GM23338 (cell line): ENCODE measurements at regions not wholly inside any gene's neighbourhood (a gene's known extent, or its start where the extent isn't known, plus 50 kb on each side); places are given as distances from the start of the nearest gene placed in this dataset.

Source experiments
- ATAC-seq: fragments of 200-7000 bp; cut with Tn5 transposase; 3 replicates; pipeline ENCODE4 v1.9.1; 2020
- DNase-seq: peaks from one replicate; pipeline ENCODE4 v3.0.0-alpha.2; 2015; ENCODE audit warnings: low spot score
- H2AFZ ChIP-seq: fragments of 200-600 bp; sonication (generic); 2 replicates; pipeline ENCODE4 v1.8.0; 2016; ENCODE audit warnings: antibody characterized with exemption, mild to moderate bottlenecking, moderate library complexity
- H3F3A ChIP-seq: fragments of 200-600 bp; sonication (generic); replicated peaks from 2 replicates; pipeline ENCODE4 v1.8.0; 2017; ENCODE audit warnings: antibody characterized with exemption, mixed run types, low read depth
- H3K27ac ChIP-seq: fragments of 200-600 bp; sonication (generic); 2 replicates; pipeline ENCODE4 v1.6.1; 2016; ENCODE audit warnings: low read depth
- H3K27me3 ChIP-seq: fragments of 200-600 bp; sonication (generic); 2 replicates; pipeline ENCODE4 v1.8.0; 2016; ENCODE audit warnings: mild to moderate bottlenecking, mixed run types, moderate library complexity; ENCODE audit not compliant: insufficient read depth
- H3K36me3 ChIP-seq: fragments of 200-600 bp; sonication (generic); 2 replicates; pipeline ENCODE4 v1.8.0; 2016; ENCODE audit warnings: mild to moderate bottlenecking; ENCODE audit not compliant: insufficient read depth
- H3K4me1 ChIP-seq: fragments of 200-600 bp; sonication (generic); 2 replicates; pipeline ENCODE4 v1.8.0; 2016; ENCODE audit warnings: mild to moderate bottlenecking, moderate library complexity; ENCODE audit not compliant: insufficient read depth
- H3K4me2 ChIP-seq: fragments of 200-600 bp; sonication (generic); 2 replicates; pipeline ENCODE4 v1.7.1; 2017; ENCODE audit warnings: mixed run types
- H3K4me3 ChIP-seq: fragments of 200-600 bp; sonication (generic); 2 replicates; pipeline ENCODE4 v1.6.1; 2016; ENCODE audit warnings: mixed run types
- H3K79me2 ChIP-seq: fragments of 200-600 bp; sonication (generic); replicated peaks from 2 replicates; pipeline ENCODE4 v1.8.0; 2017; ENCODE audit warnings: mild to moderate bottlenecking; ENCODE audit not compliant: insufficient read depth
- H3K9me2 ChIP-seq: fragments of 200-600 bp; sonication (generic); 2 replicates; pipeline ENCODE4 v1.8.0; 2017; ENCODE audit not compliant: insufficient read depth
- H4K20me1 ChIP-seq: fragments of 200-600 bp; sonication (generic); replicated peaks from 2 replicates; pipeline ENCODE4 v1.8.0; 2017; ENCODE audit warnings: mild to moderate bottlenecking; ENCODE audit not compliant: insufficient read depth
- H3K27ac Mint-ChIP-seq: 2 replicates; pipeline ENCODE4 v1.8.0; 2020; ENCODE audit warnings: inconsistent platforms, mild to moderate bottlenecking, moderate library complexity, mixed read lengths
- H3K27me3 Mint-ChIP-seq: 3 replicates; pipeline ENCODE4 v1.8.0; 2022; ENCODE audit warnings: low read depth, mild to moderate bottlenecking, moderate library complexity, mixed read lengths, inconsistent platforms; ENCODE audit not compliant: insufficient read depth, poor library complexity
- H3K36me3 Mint-ChIP-seq: 3 replicates; pipeline ENCODE4 v1.8.0; 2021; ENCODE audit warnings: low read depth, mild to moderate bottlenecking, inconsistent platforms, moderate library complexity, mixed read lengths
- H3K4me1 Mint-ChIP-seq: 3 replicates; pipeline ENCODE4 v1.8.0; 2020; ENCODE audit warnings: mild to moderate bottlenecking, inconsistent platforms, mixed read lengths
- H3K4me3 Mint-ChIP-seq: 3 replicates; pipeline ENCODE4 v1.8.0; 2021; ENCODE audit warnings: moderate library complexity, mild to moderate bottlenecking, inconsistent platforms, mixed read lengths
- H3K9me3 Mint-ChIP-seq: 3 replicates; pipeline ENCODE4 v1.8.0; 2020; ENCODE audit warnings: moderate library complexity, mild to moderate bottlenecking, inconsistent platforms, mixed read lengths
- CREB1 ChIP-seq: fragments of 250-450 bp; sonication (Bioruptor Pico); IDR thresholded peaks from 2 replicates; pipeline ENCODE4 v1.5.0; 2020; ENCODE audit warnings: low read depth, mild to moderate bottlenecking, moderate library complexity
- EZH2 ChIP-seq: fragments of 200-600 bp; sonication (generic); IDR thresholded peaks from one replicate; pipeline ENCODE4 v1.8.0; 2017; ENCODE audit warnings: antibody characterized with exemption, mild to moderate bottlenecking, low read depth; ENCODE audit not compliant: unreplicated experiment
- EZH2phosphoT487 ChIP-seq: fragments of 200-600 bp; sonication (generic); IDR thresholded peaks from one replicate; pipeline ENCODE4 v1.8.1; 2018; ENCODE audit warnings: antibody characterized with exemption; ENCODE audit not compliant: unreplicated experiment
- JUNB ChIP-seq: IDR thresholded peaks from one replicate; pipeline ENCODE4 v1.6.1; 2016; ENCODE audit warnings: antibody characterized with exemption; ENCODE audit not compliant: unreplicated experiment
- NANOG ChIP-seq: IDR thresholded peaks from 2 replicates; pipeline ENCODE4 v1.6.1; 2016; ENCODE audit warnings: antibody characterized with exemption, borderline replicate concordance
- POLR2AphosphoS5 ChIP-seq: IDR thresholded peaks from 2 replicates; pipeline ENCODE4 v1.6.1; 2016; ENCODE audit warnings: antibody characterized with exemption, low read depth
- STAT1 ChIP-seq: IDR thresholded peaks from one replicate; pipeline ENCODE4 v1.6.1; 2016; ENCODE audit warnings: antibody characterized with exemption; ENCODE audit not compliant: unreplicated experiment
- ZNF114 ChIP-seq: fragments of 250-450 bp; sonication (Bioruptor Pico); IDR thresholded peaks from 2 replicates; pipeline ENCODE4 v1.5.0; 2020; ENCODE audit warnings: mild to moderate bottlenecking, moderate library complexity
- ZNF331 ChIP-seq: fragments of 250-450 bp; sonication (Bioruptor Pico); IDR thresholded peaks from 2 replicates; pipeline ENCODE4 v1.5.0; 2020; ENCODE audit warnings: low read depth, mild to moderate bottlenecking, moderate library complexity
- ZNF462 ChIP-seq: fragments of 250-450 bp; sonication (Bioruptor Pico); IDR thresholded peaks from 2 replicates; pipeline ENCODE4 v1.5.0; 2020; ENCODE audit warnings: mild to moderate bottlenecking, moderate library complexity
- TF ChIP-seq, protein P1 (sequence below), 2 experiments: fragments of 200-600 bp in 1 of 2; sonication (generic) in 1 of 2; conservative IDR thresholded peaks; 2 replicates each; pipeline versions ENCODE4 v1.5.1 to v1.6.1; 2016 to 2017; ENCODE audit warnings: antibody characterized with exemption in 2 of 2, low read depth in 2 of 2, mild to moderate bottlenecking in 2 of 2, moderate library complexity in 1 of 2
- TF ChIP-seq, protein P2 (sequence below): IDR thresholded peaks from 2 replicates; pipeline ENCODE4 v1.6.1; 2016; ENCODE audit warnings: antibody characterized with exemption
- TF ChIP-seq, protein P3 (sequence below): IDR thresholded peaks from one replicate; pipeline ENCODE4 v1.6.1; 2018; ENCODE audit warnings: antibody characterized with exemption; ENCODE audit not compliant: unreplicated experiment

GRCh38 chr13:87057807-87058520 lies 613.2 kb upstream of the SLITRK5 start:
- ATAC-seq = no peak
- no peak overlapping the region for H2AFZ ChIP-seq

More at GRCh38 chr13:87057807-87058520, 613.2 kb upstream of the SLITRK5 start:
- H3K79me2 ChIP-seq = no peaks in the 10 kb centered on the region
- no peaks in the 10 kb centered on the region for H3K36me3 Mint-ChIP-seq
- H3F3A ChIP-seq = no peaks in the 10 kb centered on the region
- H3K9me2 ChIP-seq = no peaks in the 10 kb centered on the region
- no peaks in the 10 kb centered on the region for H3K4me1 Mint-ChIP-seq
- H4K20me1 ChIP-seq = no peaks in the 10 kb centered on the region
- H3K27ac ChIP-seq = no peak overlapping the region
- no peak overlapping the region for H3K4me3 ChIP-seq
- no peak for DNase-seq
- H3K4me1 ChIP-seq = no peaks in the 10 kb centered on the region
- H3K9me3 Mint-ChIP-seq = no peaks in the 10 kb centered on the region; the same call in 2 of the 3 replicates
- no peak overlapping the region for H3K4me2 ChIP-seq
- H3K27ac Mint-ChIP-seq = no peak overlapping the region
- no peaks in the 10 kb centered on the region for H3K36me3 ChIP-seq
- no peaks in the 10 kb centered on the region for H3K27me3 ChIP-seq
- no peak overlapping the region for H3K4me3 Mint-ChIP-seq
- TF ChIP-seq, protein P1, sequence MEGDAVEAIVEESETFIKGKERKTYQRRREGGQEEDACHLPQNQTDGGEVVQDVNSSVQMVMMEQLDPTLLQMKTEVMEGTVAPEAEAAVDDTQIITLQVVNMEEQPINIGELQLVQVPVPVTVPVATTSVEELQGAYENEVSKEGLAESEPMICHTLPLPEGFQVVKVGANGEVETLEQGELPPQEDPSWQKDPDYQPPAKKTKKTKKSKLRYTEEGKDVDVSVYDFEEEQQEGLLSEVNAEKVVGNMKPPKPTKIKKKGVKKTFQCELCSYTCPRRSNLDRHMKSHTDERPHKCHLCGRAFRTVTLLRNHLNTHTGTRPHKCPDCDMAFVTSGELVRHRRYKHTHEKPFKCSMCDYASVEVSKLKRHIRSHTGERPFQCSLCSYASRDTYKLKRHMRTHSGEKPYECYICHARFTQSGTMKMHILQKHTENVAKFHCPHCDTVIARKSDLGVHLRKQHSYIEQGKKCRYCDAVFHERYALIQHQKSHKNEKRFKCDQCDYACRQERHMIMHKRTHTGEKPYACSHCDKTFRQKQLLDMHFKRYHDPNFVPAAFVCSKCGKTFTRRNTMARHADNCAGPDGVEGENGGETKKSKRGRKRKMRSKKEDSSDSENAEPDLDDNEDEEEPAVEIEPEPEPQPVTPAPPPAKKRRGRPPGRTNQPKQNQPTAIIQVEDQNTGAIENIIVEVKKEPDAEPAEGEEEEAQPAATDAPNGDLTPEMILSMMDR (conservative IDR thresholded peaks at IDR 0.05; ENCODE audit: low read depth in 2 of 2) = no peak
- TF ChIP-seq, protein P2, sequence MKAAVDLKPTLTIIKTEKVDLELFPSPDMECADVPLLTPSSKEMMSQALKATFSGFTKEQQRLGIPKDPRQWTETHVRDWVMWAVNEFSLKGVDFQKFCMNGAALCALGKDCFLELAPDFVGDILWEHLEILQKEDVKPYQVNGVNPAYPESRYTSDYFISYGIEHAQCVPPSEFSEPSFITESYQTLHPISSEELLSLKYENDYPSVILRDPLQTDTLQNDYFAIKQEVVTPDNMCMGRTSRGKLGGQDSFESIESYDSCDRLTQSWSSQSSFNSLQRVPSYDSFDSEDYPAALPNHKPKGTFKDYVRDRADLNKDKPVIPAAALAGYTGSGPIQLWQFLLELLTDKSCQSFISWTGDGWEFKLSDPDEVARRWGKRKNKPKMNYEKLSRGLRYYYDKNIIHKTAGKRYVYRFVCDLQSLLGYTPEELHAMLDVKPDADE = no peak
- TF ChIP-seq CREB1 (CRISPR knock-in tag) = no peak
- no peak for TF ChIP-seq ZNF462 (CRISPR knock-in tag)
- TF ChIP-seq ZNF331 (CRISPR knock-in tag) = no peak
- TF ChIP-seq JUNB = no peak
- no peak for TF ChIP-seq POLR2AphosphoS5
- TF ChIP-seq, protein P3, sequence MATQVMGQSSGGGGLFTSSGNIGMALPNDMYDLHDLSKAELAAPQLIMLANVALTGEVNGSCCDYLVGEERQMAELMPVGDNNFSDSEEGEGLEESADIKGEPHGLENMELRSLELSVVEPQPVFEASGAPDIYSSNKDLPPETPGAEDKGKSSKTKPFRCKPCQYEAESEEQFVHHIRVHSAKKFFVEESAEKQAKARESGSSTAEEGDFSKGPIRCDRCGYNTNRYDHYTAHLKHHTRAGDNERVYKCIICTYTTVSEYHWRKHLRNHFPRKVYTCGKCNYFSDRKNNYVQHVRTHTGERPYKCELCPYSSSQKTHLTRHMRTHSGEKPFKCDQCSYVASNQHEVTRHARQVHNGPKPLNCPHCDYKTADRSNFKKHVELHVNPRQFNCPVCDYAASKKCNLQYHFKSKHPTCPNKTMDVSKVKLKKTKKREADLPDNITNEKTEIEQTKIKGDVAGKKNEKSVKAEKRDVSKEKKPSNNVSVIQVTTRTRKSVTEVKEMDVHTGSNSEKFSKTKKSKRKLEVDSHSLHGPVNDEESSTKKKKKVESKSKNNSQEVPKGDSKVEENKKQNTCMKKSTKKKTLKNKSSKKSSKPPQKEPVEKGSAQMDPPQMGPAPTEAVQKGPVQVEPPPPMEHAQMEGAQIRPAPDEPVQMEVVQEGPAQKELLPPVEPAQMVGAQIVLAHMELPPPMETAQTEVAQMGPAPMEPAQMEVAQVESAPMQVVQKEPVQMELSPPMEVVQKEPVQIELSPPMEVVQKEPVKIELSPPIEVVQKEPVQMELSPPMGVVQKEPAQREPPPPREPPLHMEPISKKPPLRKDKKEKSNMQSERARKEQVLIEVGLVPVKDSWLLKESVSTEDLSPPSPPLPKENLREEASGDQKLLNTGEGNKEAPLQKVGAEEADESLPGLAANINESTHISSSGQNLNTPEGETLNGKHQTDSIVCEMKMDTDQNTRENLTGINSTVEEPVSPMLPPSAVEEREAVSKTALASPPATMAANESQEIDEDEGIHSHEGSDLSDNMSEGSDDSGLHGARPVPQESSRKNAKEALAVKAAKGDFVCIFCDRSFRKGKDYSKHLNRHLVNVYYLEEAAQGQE = no peak
- no peak for TF ChIP-seq EZH2phosphoT487
- no peak for TF ChIP-seq STAT1
- no peak for TF ChIP-seq NANOG
- TF ChIP-seq ZNF114 (CRISPR knock-in tag) = no peak
- TF ChIP-seq EZH2 = no peak
- H3K27me3 Mint-ChIP-seq = no peaks in the 10 kb centered on the region
